Adrenal gland (tissue), 9 donors: ENCODE measurements at regions not wholly inside any gene's neighbourhood (a gene's known extent, or its start where the extent isn't known, plus 50 kb on each side); places are given as distances from the start of the nearest gene placed in this dataset.
"Not testable (repeated sequence)": the region's sequence is repeated elsewhere in the genome, so short reads cannot be mapped to it uniquely, and the experiment has no call there.

Source experiments
- DNase-seq, 7 donors: peaks; one replicate each; pipeline ENCODE4 v3.0.0-alpha.2; 2019 to 2020
- H3K27ac ChIP-seq, 5 donors: fragments of 200-600 bp; sonication (generic) in 4 of 5; 1 replicate in 3 of 5; 2 replicates in 2 of 5; pipeline versions ENCODE4 v1.5.1 to v1.8.0; 2016 to 2020; ENCODE audit warnings: mild to moderate bottlenecking in 1 of 5
- H3K27me3 ChIP-seq: fragments of 200-600 bp; 2 replicates; pipeline ENCODE4 v1.8.0; 2021
- H3K36me3 ChIP-seq, 2 donors: fragments of 200-600 bp; replicated peaks in 1 of 2; 1 replicate in 1 of 2; 2 replicates in 1 of 2; pipeline versions ENCODE4 v1.5.1 to v1.8.0; 2018 to 2022
- H3K4me1 ChIP-seq, 2 donors: fragments of 200-600 bp; replicated peaks in 1 of 2; 1 replicate in 1 of 2; 2 replicates in 1 of 2; pipeline versions ENCODE4 v1.5.1 to v1.8.0; 2018 to 2021
- H3K4me3 ChIP-seq, 4 donors: fragments of 200-600 bp; sonication (generic) in 3 of 4; one replicate each; pipeline ENCODE4 v1.5.1; 2016 to 2018
- H3K9me3 ChIP-seq, 3 donors: fragments of 200-600 bp; sonication (generic) in 1 of 3; replicated peaks in 1 of 3; 1 replicate in 2 of 3; 2 replicates in 1 of 3; pipeline versions ENCODE4 v1.5.1 to v1.8.0; 2016 to 2021
- POLR2A ChIP-seq, 2 donors: fragments of 450-650 bp; IDR thresholded peaks; one replicate each; pipeline ENCODE4 v1.6.1; 2017; ENCODE audit warnings: antibody characterized with exemption in 2 of 2, mild to moderate bottlenecking in 2 of 2, moderate library complexity in 1 of 2
- whole genome bisulfite sequencing, 4 donors: extraction: QIAGEN DNeasy Blood & Tissue Kit in 2 of 4; methylation state at CpG; one replicate each; pipeline versions ENCODE4 v1.1.5 to v1.1.7; 2013 to 2017; 5-methylcytosine and 5-hydroxymethylcytosine counted together
- intact Hi-C, 2 donors: fragments of 100-400 bp; cut with DNase I; formaldehyde crosslinking; loops; one replicate each; pipeline versions ENCODE4 v1.14.1 to v1.15.0; 2022 to 2023
- TF ChIP-seq, protein P1 (sequence below), 6 experiments: fragments of 450-650 bp in 4 of 6; fragments of 200-600 bp in 2 of 6; sonication (generic) in 1 of 6; IDR thresholded peaks; 1 replicate in 5 of 6; 2 replicates in 1 of 6; pipeline versions ENCODE4 v1.5.1 to v1.8.0; 2016 to 2021; ENCODE audit warnings: antibody characterized with exemption in 6 of 6, mild to moderate bottlenecking in 2 of 6, moderate library complexity in 1 of 6
- donor health status: healthy with polysubstance abuse.
- donor health status: Bipolar disorder and iron deficiency.
- donor health status: DM: yes; HTN: yes; CAD: no.
- donor health status: DM: no; HTN: no; CAD: no.
- donor health status: DM: no; HTN: no; CAD: no.

DNA sequence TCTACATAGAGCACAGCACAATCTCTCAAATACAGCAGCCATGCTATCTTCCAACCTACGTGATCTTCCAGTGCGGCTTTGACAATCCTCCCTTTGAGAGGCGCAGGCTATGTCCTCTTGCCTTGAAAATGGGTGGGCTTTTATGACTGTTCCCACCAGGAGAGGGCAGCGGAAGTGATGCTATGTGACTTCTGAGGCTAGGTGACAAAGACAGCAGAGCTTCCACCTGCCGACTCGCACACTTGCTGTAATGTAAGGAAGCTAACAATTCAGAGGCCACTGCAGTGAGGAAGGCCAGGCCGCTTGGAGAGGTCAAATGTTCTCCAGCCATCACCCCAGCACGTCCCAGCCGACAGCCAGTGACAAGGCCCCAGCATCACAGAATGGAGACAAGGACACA lies 65.8 kb downstream of the MRPL57 start:
- H3K9me3 ChIP-seq = no peaks in the 10 kb centered on the region
- H3K4me3 ChIP-seq = no peak overlapping the region
- H3K4me1 ChIP-seq = no peaks in the 10 kb centered on the region
- intact Hi-C loops = no loop called here
- no peaks in the 10 kb centered on the region for H3K27me3 ChIP-seq
- 77 to 87% (median 83%) methylated on average over 8 to 9 of the region's 9 CpGs for WGBS, 4 donors
- H3K27ac ChIP-seq = no peak overlapping the region
- TF ChIP-seq, protein P1, sequence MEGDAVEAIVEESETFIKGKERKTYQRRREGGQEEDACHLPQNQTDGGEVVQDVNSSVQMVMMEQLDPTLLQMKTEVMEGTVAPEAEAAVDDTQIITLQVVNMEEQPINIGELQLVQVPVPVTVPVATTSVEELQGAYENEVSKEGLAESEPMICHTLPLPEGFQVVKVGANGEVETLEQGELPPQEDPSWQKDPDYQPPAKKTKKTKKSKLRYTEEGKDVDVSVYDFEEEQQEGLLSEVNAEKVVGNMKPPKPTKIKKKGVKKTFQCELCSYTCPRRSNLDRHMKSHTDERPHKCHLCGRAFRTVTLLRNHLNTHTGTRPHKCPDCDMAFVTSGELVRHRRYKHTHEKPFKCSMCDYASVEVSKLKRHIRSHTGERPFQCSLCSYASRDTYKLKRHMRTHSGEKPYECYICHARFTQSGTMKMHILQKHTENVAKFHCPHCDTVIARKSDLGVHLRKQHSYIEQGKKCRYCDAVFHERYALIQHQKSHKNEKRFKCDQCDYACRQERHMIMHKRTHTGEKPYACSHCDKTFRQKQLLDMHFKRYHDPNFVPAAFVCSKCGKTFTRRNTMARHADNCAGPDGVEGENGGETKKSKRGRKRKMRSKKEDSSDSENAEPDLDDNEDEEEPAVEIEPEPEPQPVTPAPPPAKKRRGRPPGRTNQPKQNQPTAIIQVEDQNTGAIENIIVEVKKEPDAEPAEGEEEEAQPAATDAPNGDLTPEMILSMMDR (IDR thresholded peaks at IDR 0.05) = no peak
- TF ChIP-seq POLR2A (IDR thresholded peaks at IDR 0.05) = no peak
- no peaks in the 10 kb centered on the region for H3K36me3 ChIP-seq
- no peak for DNase-seq

DNA sequence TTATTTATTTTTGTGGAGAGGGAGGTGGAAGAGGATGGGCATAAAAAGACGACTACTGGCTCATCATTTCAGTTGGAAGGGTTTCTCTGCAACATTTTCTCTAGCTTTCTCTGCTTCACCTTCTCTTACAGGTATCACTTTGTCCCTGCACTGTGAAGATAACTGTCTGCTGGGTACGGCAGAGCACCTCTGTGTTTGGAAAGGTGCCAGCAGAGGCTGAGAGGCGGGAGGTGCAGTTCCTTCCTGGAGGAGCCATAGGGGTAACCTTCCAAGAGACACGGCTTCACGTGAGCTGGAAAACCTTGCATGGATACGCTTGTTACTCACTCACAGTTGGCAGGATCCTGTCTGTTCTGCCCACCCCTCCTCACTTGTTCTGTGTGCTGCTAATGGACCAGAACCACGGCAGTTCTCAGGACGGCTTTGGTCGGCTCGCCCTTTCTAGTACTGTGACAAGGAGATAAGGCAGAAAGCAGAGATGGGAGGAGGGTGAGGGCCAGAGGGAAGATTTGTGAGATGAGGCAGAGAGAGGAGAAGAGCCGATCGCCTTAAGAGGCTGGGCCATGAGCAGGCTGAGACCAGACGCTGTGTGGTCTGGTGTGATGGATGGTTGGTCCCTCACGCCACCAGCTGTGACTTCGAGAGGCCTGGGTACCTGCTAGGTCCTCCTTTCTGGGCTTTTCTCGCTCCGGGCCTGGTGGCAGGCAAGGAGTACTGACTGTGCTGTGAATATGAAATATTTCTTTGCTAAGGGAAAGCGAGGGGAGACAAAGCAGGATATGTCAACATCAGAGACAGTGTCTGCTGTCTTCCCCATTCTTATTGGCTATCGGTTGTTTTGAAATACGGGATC lies 66.8 kb downstream of the MRPL57 start:
- TF ChIP-seq, protein P1 (IDR thresholded peaks at IDR 0.05) = no peak
- TF ChIP-seq POLR2A (IDR thresholded peaks at IDR 0.05) = no peak
- Histone ChIP-seq H3K4me3 (no peak overlapping the region), H3K27ac (no peak overlapping the region)

DNA sequence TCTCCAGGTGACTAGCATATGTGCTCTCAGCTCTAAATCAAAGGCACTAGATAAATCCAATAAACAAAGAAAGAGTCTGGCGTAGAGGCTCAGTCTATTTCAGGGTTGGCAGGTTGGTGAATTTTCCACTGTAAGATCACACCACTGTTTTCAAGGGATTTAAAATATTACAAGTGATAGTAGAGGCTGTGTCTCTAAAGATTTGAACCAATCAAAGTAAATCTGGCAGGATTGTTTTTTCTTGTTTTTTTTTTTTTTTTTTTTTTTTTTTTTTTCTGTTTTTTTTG lies 67.4 kb downstream of the MRPL57 start:
- DNase-seq = not testable (repeated sequence)

More for the DNA sequence above, 66.8 kb downstream of the MRPL57 start:
- DNase-seq = peak in 1 of 7 donors; percentile 61
- Histone ChIP-seq H3K4me1 (no peaks in the 10 kb centered on the region), H3K27me3 (no peaks in the 10 kb centered on the region), H3K9me3 (no peaks in the 10 kb centered on the region), H3K36me3 (no peaks in the 10 kb centered on the region)
- intact Hi-C loops = no loop called here
- 47 to 54% (median 47%) methylated on average over 19 to 20 of the region's 20 CpGs for WGBS, 4 donors

DNA sequence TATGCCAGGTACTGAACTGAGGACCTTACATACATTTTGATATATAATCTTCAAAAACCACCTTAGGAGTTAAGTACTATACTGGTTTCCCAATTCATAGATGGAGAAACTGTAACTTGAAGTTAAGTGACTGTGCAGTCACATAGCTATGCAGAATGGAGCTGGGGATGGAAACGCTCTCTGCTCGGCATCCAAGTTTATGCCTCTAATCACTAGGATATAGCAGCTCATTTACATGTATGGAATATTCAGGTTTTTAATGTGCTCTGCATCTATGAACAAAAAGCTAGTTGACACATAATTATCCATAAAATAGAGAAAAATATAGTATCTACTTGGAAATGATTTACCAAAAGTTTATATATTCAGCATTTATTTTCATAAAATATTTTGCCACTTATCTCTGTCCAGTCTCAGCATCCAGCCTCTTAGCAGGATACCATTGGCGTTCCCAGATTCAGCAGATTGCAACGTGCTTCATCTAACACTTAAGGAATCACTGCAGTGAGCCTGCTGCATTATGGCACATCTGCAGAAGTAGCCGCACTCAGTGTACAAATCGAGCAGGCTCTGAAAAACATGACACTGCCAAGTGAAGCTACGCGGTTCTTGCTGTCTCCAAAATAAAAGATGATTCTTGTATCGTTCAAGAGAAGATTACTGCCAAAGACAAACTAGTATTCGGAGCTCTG lies 70.4 kb downstream of the MRPL57 start:
- TF ChIP-seq POLR2A (IDR thresholded peaks at IDR 0.05) = no peak
- TF ChIP-seq, protein P1 (IDR thresholded peaks at IDR 0.05) = no peak
- intact Hi-C loops = no loop called here
- WGBS, 4 donors = 67 to 81% (median 77%) methylated on average over 10 of the region's 10 CpGs

More for the DNA sequence above, 67.4 kb downstream of the MRPL57 start:
- H3K27ac ChIP-seq, intact Hi-C loops, H3K4me3 ChIP-seq, H3K27me3 ChIP-seq, H3K36me3 ChIP-seq, H3K9me3 ChIP-seq, H3K4me1 ChIP-seq: not testable (repeated sequence)
- WGBS, 4 donors = 64 to 71% (median 67%) methylated on average over 1 of the region's 1 CpG

More for the DNA sequence above, 70.4 kb downstream of the MRPL57 start:
- H3K4me1 ChIP-seq = no peaks in the 10 kb centered on the region
- no peaks in the 10 kb centered on the region for H3K36me3 ChIP-seq
- no peak for DNase-seq
- no peaks in the 10 kb centered on the region for H3K27me3 ChIP-seq
- no peak overlapping the region for H3K27ac ChIP-seq
- H3K9me3 ChIP-seq = no peaks in the 10 kb centered on the region
- no peak overlapping the region for H3K4me3 ChIP-seq
